ENCODE measurements at regions not wholly inside any gene's neighbourhood (a gene's known extent, or its start where the extent isn't known, plus 50 kb on each side); places are given as distances from the start of the nearest gene placed in this dataset.

DNA sequence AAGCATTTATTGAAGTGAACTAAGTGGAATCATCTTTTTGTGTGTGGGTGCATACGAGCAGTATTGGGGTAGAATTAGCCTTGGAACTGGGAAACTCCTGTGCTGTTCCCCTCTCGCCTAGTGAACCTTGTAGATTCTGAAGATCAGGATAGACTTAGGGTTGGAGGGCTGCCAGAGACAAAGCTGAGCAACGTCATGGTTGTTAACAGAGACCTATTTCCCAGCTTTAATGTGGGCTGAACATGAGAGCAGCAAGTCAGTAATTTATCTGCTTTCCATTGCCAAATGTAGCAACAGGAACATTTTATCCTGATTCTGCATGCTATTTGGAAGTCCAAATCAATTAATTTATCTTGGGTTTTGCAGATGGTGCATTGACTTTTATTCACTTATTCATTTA lies 246.6 kb downstream of the IL20RB start:
- no peak for ATAC-seq
- Histone ChIP-seq H3K27me3 (ENCODE audit: control insufficient read depth, insufficient read depth) (no peaks in the 10 kb centered on the region), H3K4me1 (ENCODE audit: control insufficient read depth, insufficient read depth, low read length) (no peaks in the 10 kb centered on the region), H3K27ac (ENCODE audit: low read length) (no peak overlapping the region), H3K4me3 (ENCODE audit: low read length) (no peak overlapping the region), H3K9me3 (ENCODE audit: control insufficient read depth, low read length) (no peaks in the 10 kb centered on the region)
- intact Hi-C loops (cut with DNase I) = no loop called here
- no peak for DNase-seq
- 47% methylated on average over 3 of the region's 3 CpGs for WGBS

DNA sequence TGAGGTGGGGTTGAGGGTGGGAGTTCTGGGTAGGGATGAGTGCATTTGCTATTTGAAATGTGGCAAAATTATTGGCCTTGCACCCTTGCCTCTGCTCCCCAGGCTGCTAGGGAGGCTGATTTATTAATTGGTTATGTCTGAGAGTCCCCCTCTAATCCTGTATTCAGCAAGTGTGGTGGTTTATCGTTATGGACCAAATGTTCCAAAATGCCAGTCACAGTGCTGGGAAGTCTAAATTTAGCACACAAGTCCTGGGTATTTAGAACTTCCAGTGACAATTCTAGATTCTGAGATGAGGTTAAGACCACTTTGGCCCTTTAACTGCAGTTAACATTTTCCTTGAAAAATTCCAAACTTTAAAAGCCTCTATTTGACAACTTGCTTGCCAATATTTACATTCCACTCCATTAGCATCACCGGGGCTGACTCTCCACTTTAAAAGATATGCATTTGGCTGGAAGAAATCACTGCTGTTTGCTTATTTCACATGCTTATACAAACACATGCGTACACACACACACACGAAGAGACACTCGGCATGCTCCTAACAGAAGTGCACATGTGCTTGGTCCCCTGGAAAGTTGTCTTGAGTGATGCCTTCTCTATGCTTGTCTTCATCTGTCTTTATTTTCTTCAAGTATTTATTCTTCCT lies 247.7 kb downstream of the IL20RB start:
- WGBS = 40% methylated on average over 5 of the region's 5 CpGs
- no peak overlapping the region for H3K27ac ChIP-seq (ENCODE audit: low read length)
- H3K4me3 ChIP-seq (ENCODE audit: low read length) = no peak overlapping the region
- ATAC-seq (no peak), DNase-seq (no peak)
- intact Hi-C loops (cut with DNase I) = no loop called here
- H3K4me1 ChIP-seq (ENCODE audit: control insufficient read depth, insufficient read depth, low read length) = no peaks in the 10 kb centered on the region
- no peaks in the 10 kb centered on the region for H3K27me3 ChIP-seq (ENCODE audit: control insufficient read depth, insufficient read depth)
- no peaks in the 10 kb centered on the region for H3K9me3 ChIP-seq (ENCODE audit: control insufficient read depth, low read length)

DNA sequence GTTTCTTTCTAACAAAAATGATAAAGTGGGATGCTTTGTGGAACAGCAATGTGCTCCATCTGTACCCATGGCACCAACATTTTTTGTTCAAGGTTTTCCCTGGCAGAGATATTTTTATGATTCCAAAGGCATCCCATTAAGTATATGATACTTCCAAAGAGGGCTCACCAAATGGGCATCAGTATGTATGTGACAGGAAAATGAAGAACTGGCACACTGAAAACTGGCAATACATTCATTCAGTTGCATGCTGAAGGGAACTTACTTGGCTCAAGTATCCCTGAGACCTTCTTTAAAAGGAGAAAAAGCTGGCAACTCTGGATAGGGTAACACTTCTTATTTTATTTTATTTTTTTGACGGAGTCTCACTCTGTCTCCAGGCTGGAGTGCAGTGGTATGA lies 249.8 kb downstream of the IL20RB start:
- no peak overlapping the region for H3K4me3 ChIP-seq (ENCODE audit: low read length)
- H3K9me3 ChIP-seq (ENCODE audit: control insufficient read depth, low read length) = no peaks in the 10 kb centered on the region
- WGBS = 92% methylated on average over 1 of the region's 1 CpG
- no peaks in the 10 kb centered on the region for H3K27me3 ChIP-seq (ENCODE audit: control insufficient read depth, insufficient read depth)
- H3K27ac ChIP-seq (ENCODE audit: low read length) = no peak overlapping the region
- DNase-seq (no peak), ATAC-seq (no peak)
- no peaks in the 10 kb centered on the region for H3K4me1 ChIP-seq (ENCODE audit: control insufficient read depth, insufficient read depth, low read length)
- intact Hi-C loops (cut with DNase I) = no loop called here

DNA sequence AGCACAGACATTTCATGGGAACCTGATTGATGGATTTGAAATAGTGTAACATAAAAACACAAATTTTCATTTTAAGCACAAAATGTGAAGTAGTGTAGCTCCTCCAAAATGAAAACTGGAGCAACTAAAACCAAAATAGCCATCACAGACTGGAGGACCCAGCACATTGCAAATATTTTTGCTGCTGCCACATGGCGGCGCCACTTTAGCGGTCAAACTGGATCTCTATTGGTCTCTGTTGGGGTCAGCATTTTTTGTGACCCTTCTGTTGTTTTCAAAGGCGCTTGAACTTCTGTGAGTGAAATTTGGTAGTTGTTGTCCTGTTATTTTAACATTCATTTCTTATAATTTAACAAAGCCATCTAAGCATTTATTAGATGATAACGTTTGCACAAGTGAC lies 259.9 kb downstream of the IL20RB start:
- intact Hi-C loops (cut with DNase I) = no loop called here
- no peak for ATAC-seq
- WGBS = 27% methylated on average over 5 of the region's 5 CpGs

DNA sequence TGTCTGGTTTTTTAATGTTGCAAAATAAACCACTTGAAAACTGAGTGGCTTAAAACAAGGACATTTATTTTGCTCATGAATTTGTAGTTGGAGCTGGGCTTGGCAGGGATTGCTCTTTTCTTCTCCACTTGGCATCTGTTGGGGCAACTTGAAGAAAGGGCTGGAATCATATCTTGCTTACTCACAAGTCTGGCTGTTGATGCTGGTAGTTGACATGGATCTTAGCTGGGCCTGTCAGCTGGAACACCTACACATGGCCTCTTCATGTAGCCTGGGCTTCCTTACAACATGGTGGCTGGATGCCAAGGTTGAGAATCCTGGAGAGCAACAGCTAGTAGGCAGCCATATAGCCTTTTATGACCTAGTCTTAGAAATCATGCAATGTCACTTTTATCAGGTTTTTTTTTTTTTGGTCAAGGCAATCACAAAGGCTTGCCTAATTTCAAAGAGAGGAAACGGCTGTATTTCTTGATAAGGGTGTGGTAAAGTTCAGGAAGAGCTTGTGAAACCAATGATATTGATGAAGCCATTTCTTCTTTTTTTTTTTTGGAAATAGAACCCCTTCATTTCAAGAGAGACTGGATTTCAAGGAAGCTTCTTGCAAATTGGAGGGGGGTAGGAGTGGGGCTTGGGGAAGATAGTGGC lies 262.1 kb downstream of the IL20RB start:
- H3K9me3 ChIP-seq (ENCODE audit: control insufficient read depth, low read length) = no peaks in the 10 kb centered on the region
- no peak overlapping the region for H3K4me3 ChIP-seq (ENCODE audit: low read length)
- no peaks in the 10 kb centered on the region for H3K27me3 ChIP-seq (ENCODE audit: control insufficient read depth, insufficient read depth)
- WGBS = 52% methylated on average over 1 of the region's 1 CpG
- ATAC-seq = no peak
- H3K4me1 ChIP-seq (ENCODE audit: control insufficient read depth, insufficient read depth, low read length) = no peaks in the 10 kb centered on the region
- no peak overlapping the region for H3K27ac ChIP-seq (ENCODE audit: low read length)
- no peak for DNase-seq
- intact Hi-C loops (cut with DNase I) = no loop called here

More for the DNA sequence above, 259.9 kb downstream of the IL20RB start:
- Histone ChIP-seq H3K27me3 (ENCODE audit: control insufficient read depth, insufficient read depth) (no peaks in the 10 kb centered on the region), H3K4me3 (ENCODE audit: low read length) (no peak overlapping the region), H3K9me3 (ENCODE audit: control insufficient read depth, low read length) (no peaks in the 10 kb centered on the region), H3K27ac (ENCODE audit: low read length) (no peak overlapping the region), H3K4me1 (ENCODE audit: control insufficient read depth, insufficient read depth, low read length) (no peaks in the 10 kb centered on the region)
- DNase-seq = no peak

DNA sequence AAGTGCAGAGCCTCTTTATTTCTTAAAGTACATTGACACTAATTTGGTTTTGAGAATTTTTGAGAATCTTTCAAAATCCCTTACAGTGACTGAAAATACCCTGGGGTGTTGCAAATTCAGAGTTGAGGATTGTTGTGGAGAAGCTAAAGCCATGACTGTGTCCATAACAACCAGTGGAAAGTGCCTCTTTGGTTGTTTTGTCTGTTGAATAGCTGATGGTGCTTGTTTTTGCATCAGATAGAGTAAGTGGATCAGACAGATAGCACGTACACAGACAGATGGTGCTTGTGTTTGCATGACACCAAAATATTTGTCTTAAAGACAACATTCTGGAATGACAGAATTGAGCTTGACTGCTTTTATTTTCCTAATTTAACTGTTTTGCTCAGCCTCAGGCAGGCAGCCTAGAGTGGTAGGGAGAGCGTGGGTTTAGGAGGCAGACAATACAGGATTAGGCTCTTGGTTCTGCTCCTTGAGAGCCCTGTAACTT lies 265.0 kb downstream of the IL20RB start:
- no peak for DNase-seq
- Histone ChIP-seq H3K4me1 (ENCODE audit: control insufficient read depth, insufficient read depth, low read length) (no peaks in the 10 kb centered on the region), H3K9me3 (ENCODE audit: control insufficient read depth, low read length) (no peaks in the 10 kb centered on the region), H3K4me3 (ENCODE audit: low read length) (no peak overlapping the region), H3K27ac (ENCODE audit: low read length) (no peak overlapping the region), H3K27me3 (ENCODE audit: control insufficient read depth, insufficient read depth) (no peaks in the 10 kb centered on the region)
- 51% methylated on average over 2 of the region's 2 CpGs for WGBS
- ATAC-seq = no peak
- intact Hi-C loops (cut with DNase I) = no loop called here

DNA sequence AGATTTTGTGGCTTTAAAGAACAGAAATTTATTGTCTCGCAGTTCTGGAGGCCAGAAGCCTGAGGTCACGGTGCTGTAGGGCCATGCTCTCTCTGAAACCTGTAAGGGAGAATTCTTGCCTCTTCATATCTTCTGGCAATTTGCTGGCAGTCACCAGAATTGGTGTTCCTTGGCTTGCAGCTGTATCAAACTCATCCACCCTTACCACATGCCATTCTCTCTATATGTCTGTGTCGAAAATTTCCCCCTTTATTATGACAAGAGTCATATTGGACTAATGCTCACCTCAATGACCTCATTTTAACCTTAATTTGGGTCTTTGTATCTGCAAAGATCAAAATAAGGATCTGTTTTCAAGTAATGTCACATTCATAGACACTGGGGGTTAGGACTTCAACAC lies 266.7 kb downstream of the IL20RB start:
- ATAC-seq (no peak), DNase-seq (no peak)
- Histone ChIP-seq H3K27ac (ENCODE audit: low read length) (no peak overlapping the region), H3K4me3 (ENCODE audit: low read length) (no peak overlapping the region), H3K9me3 (ENCODE audit: control insufficient read depth, low read length) (no peaks in the 10 kb centered on the region), H3K4me1 (ENCODE audit: control insufficient read depth, insufficient read depth, low read length) (no peaks in the 10 kb centered on the region), H3K27me3 (ENCODE audit: control insufficient read depth, insufficient read depth) (no peaks in the 10 kb centered on the region)
- WGBS = 81% methylated on average over 3 of the region's 3 CpGs
- intact Hi-C loops (cut with DNase I) = no loop called here

DNA sequence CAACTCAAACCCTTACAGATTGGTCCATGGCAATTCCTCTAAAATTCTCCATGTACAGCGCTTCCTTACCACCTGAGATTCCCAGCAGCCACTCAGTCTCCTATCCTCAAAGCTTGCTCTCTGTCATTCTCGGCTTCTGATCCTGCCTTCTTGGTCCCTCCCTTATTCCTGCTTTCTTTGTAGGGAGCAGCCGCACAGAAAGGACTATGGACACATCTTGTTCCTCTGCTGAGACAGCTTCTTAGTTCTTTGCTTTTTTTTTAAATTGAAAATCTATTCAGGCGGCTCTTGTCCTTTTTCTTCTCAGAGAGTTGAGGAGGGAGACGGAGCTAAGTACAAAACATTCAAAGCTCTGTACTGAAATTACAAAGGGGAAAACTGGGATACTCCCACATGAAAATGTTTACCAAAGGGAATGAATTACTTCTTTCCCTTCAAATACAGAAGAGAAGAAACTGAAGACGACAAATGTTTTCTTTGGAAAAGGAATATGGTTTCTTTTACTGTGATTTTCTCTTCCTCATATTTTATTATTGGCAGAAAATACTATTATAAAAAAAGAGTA lies 285.1 kb downstream of the IL20RB start:
- H3K4me1 ChIP-seq (ENCODE audit: control insufficient read depth, insufficient read depth, low read length) = no peaks in the 10 kb centered on the region
- no peaks in the 10 kb centered on the region for H3K9me3 ChIP-seq (ENCODE audit: control insufficient read depth, low read length)
- ATAC-seq = no peak
- no peak overlapping the region for H3K4me3 ChIP-seq (ENCODE audit: low read length)
- H3K27me3 ChIP-seq (ENCODE audit: control insufficient read depth, insufficient read depth) = no peaks in the 10 kb centered on the region
- H3K27ac ChIP-seq (ENCODE audit: low read length) = no peak overlapping the region
- 75% methylated on average over 6 of the region's 6 CpGs for WGBS
- intact Hi-C loops (cut with DNase I) = no loop called here
- DNase-seq = no peak

DNA sequence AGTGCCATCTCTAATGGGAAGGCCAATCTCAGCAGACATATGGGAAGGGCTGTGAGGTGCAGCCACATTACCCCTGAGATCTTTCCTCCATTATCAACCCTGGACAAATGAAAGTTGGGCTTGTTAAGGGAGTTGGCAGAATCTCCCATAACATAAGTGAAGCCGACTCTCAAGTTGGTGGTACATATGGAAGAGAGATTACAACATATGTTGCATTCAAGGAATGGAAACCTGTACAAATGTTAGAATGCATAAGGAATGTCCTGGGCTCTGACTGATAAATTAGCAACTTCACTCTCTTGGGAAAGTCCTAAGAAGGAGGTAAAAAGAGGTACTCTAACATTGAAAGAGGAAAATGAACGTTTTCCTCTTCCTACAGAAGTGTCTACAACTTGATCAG lies 288.7 kb downstream of the IL20RB start:
- intact Hi-C loops (cut with DNase I) = no loop called here
- Histone ChIP-seq H3K4me3 (ENCODE audit: low read length) (no peak overlapping the region), H3K4me1 (ENCODE audit: control insufficient read depth, insufficient read depth, low read length) (no peaks in the 10 kb centered on the region), H3K9me3 (ENCODE audit: control insufficient read depth, low read length) (no peaks in the 10 kb centered on the region), H3K27ac (ENCODE audit: low read length) (no peak overlapping the region), H3K27me3 (ENCODE audit: control insufficient read depth, insufficient read depth) (no peaks in the 10 kb centered on the region)
- no peak for DNase-seq
- 59% methylated on average over 2 of the region's 2 CpGs for WGBS
- no peak for ATAC-seq

DNA sequence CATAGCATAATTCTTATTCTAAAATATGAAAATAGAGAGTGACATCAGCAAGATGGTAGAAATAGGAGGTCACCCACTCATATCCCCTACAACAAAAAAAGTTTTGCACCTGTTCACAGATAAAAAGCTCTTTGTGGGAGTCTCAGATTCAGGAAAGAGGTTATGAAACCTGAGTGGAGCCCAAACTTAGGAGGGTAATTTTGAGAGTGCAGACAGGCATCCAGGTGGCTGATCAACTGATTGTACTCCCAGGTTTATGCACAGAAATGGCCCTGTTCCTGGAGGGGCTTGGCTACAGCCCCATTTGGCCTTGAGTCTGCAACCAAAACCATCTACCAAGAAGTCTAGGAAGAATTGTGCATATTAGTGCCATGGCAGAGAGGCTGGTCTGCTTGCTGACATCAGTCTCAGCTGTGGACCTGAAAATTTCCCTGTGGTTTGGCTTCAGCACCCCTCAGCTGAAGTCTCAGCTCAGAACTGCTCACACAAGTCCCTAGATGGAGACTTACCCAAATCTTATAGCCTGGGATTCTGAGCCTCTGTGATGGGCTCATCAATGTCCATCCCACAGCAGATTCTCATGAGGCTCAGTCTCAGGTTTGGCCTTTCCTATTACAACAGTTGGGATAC lies 291.6 kb downstream of the IL20RB start:
- ATAC-seq (no peak), DNase-seq (no peak)
- Histone ChIP-seq H3K4me1 (ENCODE audit: control insufficient read depth, insufficient read depth, low read length) (no peaks in the 10 kb centered on the region), H3K9me3 (ENCODE audit: control insufficient read depth, low read length) (no peaks in the 10 kb centered on the region), H3K27me3 (ENCODE audit: control insufficient read depth, insufficient read depth) (no peaks in the 10 kb centered on the region), H3K4me3 (ENCODE audit: low read length) (no peak overlapping the region), H3K27ac (ENCODE audit: low read length) (no peak overlapping the region)
- intact Hi-C loops (cut with DNase I) = no loop called here

DNA sequence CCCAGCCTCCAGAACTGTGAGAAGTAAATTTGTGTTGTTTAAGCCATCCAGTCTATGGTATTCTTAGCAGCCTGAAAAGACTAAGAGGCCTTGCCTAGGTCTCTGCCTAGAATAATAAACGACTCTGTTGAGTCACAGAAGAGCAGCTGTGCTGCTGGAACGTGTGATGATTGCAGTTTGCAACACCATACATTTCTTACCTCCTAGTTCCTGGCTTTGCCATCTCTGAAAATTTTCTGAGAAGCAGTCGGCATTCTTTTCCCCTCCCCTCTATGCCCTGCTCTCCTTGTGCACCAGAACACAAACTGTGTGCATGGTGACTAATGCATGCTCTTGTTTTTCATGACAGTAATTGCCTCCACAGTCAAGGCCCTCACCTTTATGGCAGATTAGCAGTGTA lies 301.3 kb downstream of the IL20RB start:
- Histone ChIP-seq H3K4me3 (ENCODE audit: low read length) (no peak overlapping the region), H3K27me3 (ENCODE audit: control insufficient read depth, insufficient read depth) (no peaks in the 10 kb centered on the region), H3K27ac (ENCODE audit: low read length) (no peak overlapping the region), H3K9me3 (ENCODE audit: control insufficient read depth, low read length) (no peaks in the 10 kb centered on the region), H3K4me1 (ENCODE audit: control insufficient read depth, insufficient read depth, low read length) (no peaks in the 10 kb centered on the region)
- intact Hi-C loops (cut with DNase I) = no loop called here
- DNase-seq = peak in 1 of 3 donors; percentile 23
- WGBS = 35% methylated on average over 3 of the region's 3 CpGs
- ATAC-seq = peak; percentile 71 to 75
